Stimulated activated CD8-positive, alpha-beta memory T cell treated with anti-CD3 and anti-CD28 coated beads, Interleukin-15, amount 100 ng/mL, for 24 hours (primary cell): ENCODE measurements at regions not wholly inside any gene's neighbourhood (a gene's known extent, or its start where the extent isn't known, plus 50 kb on each side); places are given as distances from the start of the nearest gene placed in this dataset.

ENCODE experiments used
- DNase-seq: peaks from one replicate; pipeline ENCODE4 v3.0.0-alpha.2; 2020; ENCODE audit warnings: low read depth

GRCh38 chr6:37105148-37106050 is 64.6 kb upstream of the PIM1 start:
- no peak for DNase-seq

- DNase-seq: no peak
These were observed 63.9 kb upstream of the PIM1 start for GRCh38 chr6:37106051-37106363.

- DNase-seq: no peak
These were observed 63.4 kb upstream of the PIM1 start for GRCh38 chr6:37106554-37106953.

GRCh38 chr6:37106982-37107491 is 62.9 kb upstream of the PIM1 start:
- no peak for DNase-seq

GRCh38 chr6:37109714-37110499 is 60.0 kb upstream of the PIM1 start:
- no peak for DNase-seq

- DNase-seq: no peak
These were observed 59.2 kb upstream of the PIM1 start for GRCh38 chr6:37110500-37111461.

GRCh38 chr6:37113976-37114375 is 56.0 kb upstream of the PIM1 start:
- no peak for DNase-seq

- no peak for DNase-seq
These were observed 55.3 kb upstream of the PIM1 start for GRCh38 chr6:37114612-37115011.

GRCh38 chr6:37115236-37115895 is 54.6 kb upstream of the PIM1 start:
- DNase-seq: no peak

- DNase-seq: no peak
These were observed 53.6 kb upstream of the PIM1 start for GRCh38 chr6:37116326-37116725.

- no peak for DNase-seq
These were observed 50.5 kb upstream of the PIM1 start for GRCh38 chr6:37119387-37119886.
